ENCODE measurements at regions not wholly inside any gene's neighbourhood (a gene's known extent, or its start where the extent isn't known, plus 50 kb on each side); places are given as distances from the start of the nearest gene placed in this dataset.
A peak's percentile ranks its signal among the peaks of the same experiment; 100 is the strongest.

DNA sequence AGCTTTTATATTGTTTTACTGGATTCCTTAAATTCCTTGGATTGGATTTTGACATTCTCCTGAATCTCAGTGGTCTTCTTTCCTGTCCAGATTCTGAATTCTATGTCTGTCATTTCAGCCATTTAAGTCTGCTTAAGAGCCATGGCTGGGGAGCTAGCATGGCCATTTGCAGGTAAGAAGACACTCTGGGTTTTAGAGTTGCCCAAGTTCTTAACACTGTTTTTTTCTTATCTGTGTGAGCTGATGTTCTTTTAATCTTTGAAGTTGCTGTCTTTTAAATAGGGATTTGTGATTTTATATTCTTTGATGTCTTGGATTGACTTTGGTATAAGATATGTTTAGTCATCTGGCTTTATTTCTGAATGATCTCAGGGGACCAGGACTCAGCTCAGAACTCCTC lies 677.2 kb downstream of the CCDC85A start:
- no peak for ATAC-seq
- TF ChIP-seq ZFP30 (CRISPR knock-in tag; IDR thresholded peaks at IDR 0.05) (no peak), PPARA (CRISPR knock-in tag; IDR thresholded peaks at IDR 0.05; ENCODE audit: borderline replicate concordance) (no peak), ARNTL (CRISPR knock-in tag; IDR thresholded peaks at IDR 0.05; ENCODE audit: borderline replicate concordance, low read depth) (no peak), ZNF70 (CRISPR knock-in tag; IDR thresholded peaks at IDR 0.05) (no peak), ISL1 (CRISPR knock-in tag; IDR thresholded peaks at IDR 0.05) (no peak), OSR1 (CRISPR knock-in tag; IDR thresholded peaks at IDR 0.05) (no peak), GLIS3 (CRISPR knock-in tag; IDR thresholded peaks at IDR 0.05) (no peak), TCF4 (CRISPR knock-in tag; IDR thresholded peaks at IDR 0.05; ENCODE audit: borderline replicate concordance) (no peak), ESRRG (CRISPR knock-in tag; IDR thresholded peaks at IDR 0.05) (no peak), BACH2 (CRISPR knock-in tag; IDR thresholded peaks at IDR 0.05; ENCODE audit: borderline replicate concordance) (no peak), ZC3H10 (CRISPR knock-in tag; IDR thresholded peaks at IDR 0.05) (no peak)
- TF ChIP-seq, protein P1, sequence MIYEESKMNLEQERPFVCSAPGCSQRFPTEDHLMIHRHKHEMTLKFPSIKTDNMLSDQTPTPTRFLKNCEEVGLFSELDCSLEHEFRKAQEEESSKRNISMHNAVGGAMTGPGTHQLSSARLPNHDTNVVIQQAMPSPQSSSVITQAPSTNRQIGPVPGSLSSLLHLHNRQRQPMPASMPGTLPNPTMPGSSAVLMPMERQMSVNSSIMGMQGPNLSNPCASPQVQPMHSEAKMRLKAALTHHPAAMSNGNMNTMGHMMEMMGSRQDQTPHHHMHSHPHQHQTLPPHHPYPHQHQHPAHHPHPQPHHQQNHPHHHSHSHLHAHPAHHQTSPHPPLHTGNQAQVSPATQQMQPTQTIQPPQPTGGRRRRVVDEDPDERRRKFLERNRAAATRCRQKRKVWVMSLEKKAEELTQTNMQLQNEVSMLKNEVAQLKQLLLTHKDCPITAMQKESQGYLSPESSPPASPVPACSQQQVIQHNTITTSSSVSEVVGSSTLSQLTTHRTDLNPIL (CRISPR knock-in tag; IDR thresholded peaks at IDR 0.05; ENCODE audit: low read depth) = no peak

DNA sequence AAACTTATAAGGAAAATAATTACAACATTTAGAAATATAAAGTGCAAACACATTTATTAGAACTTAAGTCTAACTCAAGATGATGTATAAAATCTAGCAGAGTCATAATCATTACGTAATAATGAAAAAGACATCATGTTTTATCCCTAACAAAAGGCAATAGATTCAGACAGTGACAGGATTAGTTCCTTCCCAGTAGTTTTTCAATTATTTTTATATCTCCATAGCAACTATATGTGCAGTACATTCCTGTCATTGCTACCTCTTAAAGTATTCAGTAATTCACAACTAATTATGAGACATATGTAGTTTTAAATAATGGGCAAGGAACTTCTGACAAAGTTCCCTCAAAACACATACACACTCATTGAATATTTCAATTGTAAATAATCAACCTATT lies 687.9 kb downstream of the CCDC85A start:
- ATAC-seq = peak; percentile 72
- TF ChIP-seq ZNF8 (CRISPR knock-in tag; IDR thresholded peaks at IDR 0.05) = no peak
- TF ChIP-seq, protein P2, sequence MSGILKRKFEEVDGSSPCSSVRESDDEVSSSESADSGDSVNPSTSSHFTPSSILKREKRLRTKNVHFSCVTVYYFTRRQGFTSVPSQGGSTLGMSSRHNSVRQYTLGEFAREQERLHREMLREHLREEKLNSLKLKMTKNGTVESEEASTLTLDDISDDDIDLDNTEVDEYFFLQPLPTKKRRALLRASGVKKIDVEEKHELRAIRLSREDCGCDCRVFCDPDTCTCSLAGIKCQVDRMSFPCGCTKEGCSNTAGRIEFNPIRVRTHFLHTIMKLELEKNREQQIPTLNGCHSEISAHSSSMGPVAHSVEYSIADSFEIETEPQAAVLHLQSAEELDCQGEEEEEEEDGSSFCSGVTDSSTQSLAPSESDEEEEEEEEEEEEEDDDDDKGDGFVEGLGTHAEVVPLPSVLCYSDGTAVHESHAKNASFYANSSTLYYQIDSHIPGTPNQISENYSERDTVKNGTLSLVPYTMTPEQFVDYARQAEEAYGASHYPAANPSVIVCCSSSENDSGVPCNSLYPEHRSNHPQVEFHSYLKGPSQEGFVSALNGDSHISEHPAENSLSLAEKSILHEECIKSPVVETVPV (CRISPR knock-in tag; IDR thresholded peaks at IDR 0.05) = no peak
- TF ChIP-seq, protein P3, sequence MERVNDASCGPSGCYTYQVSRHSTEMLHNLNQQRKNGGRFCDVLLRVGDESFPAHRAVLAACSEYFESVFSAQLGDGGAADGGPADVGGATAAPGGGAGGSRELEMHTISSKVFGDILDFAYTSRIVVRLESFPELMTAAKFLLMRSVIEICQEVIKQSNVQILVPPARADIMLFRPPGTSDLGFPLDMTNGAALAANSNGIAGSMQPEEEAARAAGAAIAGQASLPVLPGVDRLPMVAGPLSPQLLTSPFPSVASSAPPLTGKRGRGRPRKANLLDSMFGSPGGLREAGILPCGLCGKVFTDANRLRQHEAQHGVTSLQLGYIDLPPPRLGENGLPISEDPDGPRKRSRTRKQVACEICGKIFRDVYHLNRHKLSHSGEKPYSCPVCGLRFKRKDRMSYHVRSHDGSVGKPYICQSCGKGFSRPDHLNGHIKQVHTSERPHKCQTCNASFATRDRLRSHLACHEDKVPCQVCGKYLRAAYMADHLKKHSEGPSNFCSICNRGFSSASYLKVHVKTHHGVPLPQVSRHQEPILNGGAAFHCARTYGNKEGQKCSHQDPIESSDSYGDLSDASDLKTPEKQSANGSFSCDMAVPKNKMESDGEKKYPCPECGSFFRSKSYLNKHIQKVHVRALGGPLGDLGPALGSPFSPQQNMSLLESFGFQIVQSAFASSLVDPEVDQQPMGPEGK (CRISPR knock-in tag; IDR thresholded peaks at IDR 0.05; ENCODE audit: borderline replicate concordance) = no peak
- no peak for TF ChIP-seq CSDC2 (CRISPR knock-in tag; IDR thresholded peaks at IDR 0.05)
- TF ChIP-seq, protein P4, sequence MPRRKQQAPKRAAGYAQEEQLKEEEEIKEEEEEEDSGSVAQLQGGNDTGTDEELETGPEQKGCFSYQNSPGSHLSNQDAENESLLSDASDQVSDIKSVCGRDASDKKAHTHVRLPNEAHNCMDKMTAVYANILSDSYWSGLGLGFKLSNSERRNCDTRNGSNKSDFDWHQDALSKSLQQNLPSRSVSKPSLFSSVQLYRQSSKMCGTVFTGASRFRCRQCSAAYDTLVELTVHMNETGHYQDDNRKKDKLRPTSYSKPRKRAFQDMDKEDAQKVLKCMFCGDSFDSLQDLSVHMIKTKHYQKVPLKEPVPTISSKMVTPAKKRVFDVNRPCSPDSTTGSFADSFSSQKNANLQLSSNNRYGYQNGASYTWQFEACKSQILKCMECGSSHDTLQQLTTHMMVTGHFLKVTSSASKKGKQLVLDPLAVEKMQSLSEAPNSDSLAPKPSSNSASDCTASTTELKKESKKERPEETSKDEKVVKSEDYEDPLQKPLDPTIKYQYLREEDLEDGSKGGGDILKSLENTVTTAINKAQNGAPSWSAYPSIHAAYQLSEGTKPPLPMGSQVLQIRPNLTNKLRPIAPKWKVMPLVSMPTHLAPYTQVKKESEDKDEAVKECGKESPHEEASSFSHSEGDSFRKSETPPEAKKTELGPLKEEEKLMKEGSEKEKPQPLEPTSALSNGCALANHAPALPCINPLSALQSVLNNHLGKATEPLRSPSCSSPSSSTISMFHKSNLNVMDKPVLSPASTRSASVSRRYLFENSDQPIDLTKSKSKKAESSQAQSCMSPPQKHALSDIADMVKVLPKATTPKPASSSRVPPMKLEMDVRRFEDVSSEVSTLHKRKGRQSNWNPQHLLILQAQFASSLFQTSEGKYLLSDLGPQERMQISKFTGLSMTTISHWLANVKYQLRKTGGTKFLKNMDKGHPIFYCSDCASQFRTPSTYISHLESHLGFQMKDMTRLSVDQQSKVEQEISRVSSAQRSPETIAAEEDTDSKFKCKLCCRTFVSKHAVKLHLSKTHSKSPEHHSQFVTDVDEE (CRISPR knock-in tag; IDR thresholded peaks at IDR 0.05) = no peak
- TF ChIP-seq OSR1 (CRISPR knock-in tag; IDR thresholded peaks at IDR 0.05) = no peak
- TF ChIP-seq ARNTL (CRISPR knock-in tag; IDR thresholded peaks at IDR 0.05; ENCODE audit: borderline replicate concordance, low read depth) = no peak
- TF ChIP-seq ZNF70 (CRISPR knock-in tag; IDR thresholded peaks at IDR 0.05) = no peak
- TF ChIP-seq PPARA (CRISPR knock-in tag; IDR thresholded peaks at IDR 0.05; ENCODE audit: borderline replicate concordance) = no peak
- no peak for TF ChIP-seq ISL1 (CRISPR knock-in tag; IDR thresholded peaks at IDR 0.05)
- TF ChIP-seq RARB (CRISPR knock-in tag; IDR thresholded peaks at IDR 0.05) = no peak
- TF ChIP-seq, protein P5, sequence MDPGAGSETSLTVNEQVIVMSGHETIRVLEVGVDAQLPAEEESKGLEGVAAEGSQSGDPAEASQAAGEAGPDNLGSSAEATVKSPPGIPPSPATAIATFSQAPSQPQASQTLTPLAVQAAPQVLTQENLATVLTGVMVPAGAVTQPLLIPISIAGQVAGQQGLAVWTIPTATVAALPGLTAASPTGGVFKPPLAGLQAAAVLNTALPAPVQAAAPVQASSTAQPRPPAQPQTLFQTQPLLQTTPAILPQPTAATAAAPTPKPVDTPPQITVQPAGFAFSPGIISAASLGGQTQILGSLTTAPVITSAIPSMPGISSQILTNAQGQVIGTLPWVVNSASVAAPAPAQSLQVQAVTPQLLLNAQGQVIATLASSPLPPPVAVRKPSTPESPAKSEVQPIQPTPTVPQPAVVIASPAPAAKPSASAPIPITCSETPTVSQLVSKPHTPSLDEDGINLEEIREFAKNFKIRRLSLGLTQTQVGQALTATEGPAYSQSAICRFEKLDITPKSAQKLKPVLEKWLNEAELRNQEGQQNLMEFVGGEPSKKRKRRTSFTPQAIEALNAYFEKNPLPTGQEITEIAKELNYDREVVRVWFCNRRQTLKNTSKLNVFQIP (CRISPR knock-in tag; IDR thresholded peaks at IDR 0.05; ENCODE audit: borderline replicate concordance, low read depth) = no peak
- no peak for TF ChIP-seq ESRRG (CRISPR knock-in tag; IDR thresholded peaks at IDR 0.05)
- no peak for TF ChIP-seq ZFP3 (CRISPR knock-in tag; IDR thresholded peaks at IDR 0.05)
- no peak for TF ChIP-seq ZNF565 (CRISPR knock-in tag; conservative IDR thresholded peaks at IDR 0.05; ENCODE audit: low read depth)
- no peak for TF ChIP-seq TOX (CRISPR knock-in tag; IDR thresholded peaks at IDR 0.05; ENCODE audit: borderline replicate concordance)
- TF ChIP-seq ZC3H10 (CRISPR knock-in tag; IDR thresholded peaks at IDR 0.05) = no peak
- no peak for TF ChIP-seq GLIS3 (CRISPR knock-in tag; IDR thresholded peaks at IDR 0.05)
- no peak for TF ChIP-seq ZFP30 (CRISPR knock-in tag; IDR thresholded peaks at IDR 0.05)
- TF ChIP-seq BACH2 (CRISPR knock-in tag; IDR thresholded peaks at IDR 0.05; ENCODE audit: borderline replicate concordance) = no peak

Data from SK-N-SH treated with all-trans-retinoic acid at 6 μM for 48 hours (cell line).